ENCODE measurements at regions not wholly inside any gene's neighbourhood (a gene's known extent, or its start where the extent isn't known, plus 50 kb on each side); places are given as distances from the start of the nearest gene placed in this dataset.

DNA sequence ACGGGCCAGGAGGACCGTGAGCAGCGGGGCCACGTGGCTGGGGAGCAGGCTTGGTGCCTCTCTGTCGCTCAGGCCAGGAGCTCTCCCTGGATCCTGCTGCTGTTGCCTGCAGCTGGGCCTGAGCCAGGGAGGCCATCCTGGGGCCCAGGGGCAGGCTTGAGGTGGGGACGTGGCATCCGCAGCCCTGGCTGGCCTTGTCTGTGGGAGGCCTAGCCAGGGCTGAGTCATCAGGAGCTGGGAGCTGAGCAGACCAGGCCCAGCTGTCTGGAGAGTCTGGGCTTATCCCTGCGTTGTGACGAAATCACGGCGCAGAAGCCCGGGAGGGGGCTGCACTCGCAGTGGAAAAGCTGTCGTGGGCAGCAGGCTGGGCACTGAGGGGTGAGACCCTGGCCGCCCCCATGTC is 138.8 kb upstream of the COL5A1 start:
- ATAC-seq: no peak

DNA sequence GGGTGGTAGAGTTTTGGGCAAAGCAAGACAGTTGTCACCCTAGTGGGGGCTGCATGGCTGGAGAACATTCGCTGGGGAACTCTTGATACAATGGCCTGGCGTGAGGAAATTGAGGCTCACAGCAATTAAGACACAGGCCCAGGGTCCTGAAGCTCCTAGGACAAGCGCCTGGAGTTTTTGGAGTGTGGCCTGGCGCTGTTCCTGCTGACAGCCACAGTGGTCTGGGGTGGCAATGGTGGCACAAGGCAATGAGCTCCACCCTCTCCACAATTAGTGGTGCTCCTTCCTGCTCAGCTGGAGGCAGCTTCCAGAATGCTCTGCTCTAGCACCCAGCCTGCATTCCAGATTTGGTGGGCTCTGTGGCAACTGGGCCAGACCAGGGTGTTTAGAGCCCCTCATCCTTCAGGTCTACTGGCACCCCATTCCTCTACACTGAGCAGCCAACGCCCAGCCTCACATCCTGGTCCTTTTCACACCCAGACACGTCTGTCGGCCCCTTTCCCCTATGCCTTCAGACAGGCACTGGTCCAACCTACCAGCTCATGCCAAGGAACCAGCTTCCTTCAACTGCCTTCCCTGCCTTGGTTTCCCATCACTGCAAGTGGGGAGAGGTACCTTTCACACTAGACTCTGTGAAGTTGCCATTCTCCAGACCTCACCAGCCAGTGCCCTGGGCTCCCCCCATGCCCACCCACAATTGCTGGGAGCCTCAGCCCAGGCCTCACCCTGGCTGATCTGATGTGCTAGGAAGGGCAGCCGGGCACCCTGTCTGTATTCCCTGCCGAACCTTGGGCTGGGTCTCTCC is 138.1 kb upstream of the COL5A1 start:
- ATAC-seq: no peak

DNA sequence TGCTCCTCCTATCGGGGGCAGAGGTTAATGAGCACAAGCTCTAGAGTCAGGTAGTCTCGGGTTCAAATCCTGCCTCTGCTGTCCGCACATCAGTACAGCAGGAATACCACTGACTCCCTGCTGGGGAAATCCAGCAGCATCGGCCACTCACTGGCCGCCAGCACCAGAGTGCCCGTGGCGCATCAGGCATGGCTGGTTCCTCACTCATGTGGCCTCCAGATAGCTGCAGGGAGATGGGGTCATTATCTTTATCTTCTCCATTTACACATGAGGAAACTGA is 137.6 kb upstream of the COL5A1 start:
- ATAC-seq: no peak

DNA sequence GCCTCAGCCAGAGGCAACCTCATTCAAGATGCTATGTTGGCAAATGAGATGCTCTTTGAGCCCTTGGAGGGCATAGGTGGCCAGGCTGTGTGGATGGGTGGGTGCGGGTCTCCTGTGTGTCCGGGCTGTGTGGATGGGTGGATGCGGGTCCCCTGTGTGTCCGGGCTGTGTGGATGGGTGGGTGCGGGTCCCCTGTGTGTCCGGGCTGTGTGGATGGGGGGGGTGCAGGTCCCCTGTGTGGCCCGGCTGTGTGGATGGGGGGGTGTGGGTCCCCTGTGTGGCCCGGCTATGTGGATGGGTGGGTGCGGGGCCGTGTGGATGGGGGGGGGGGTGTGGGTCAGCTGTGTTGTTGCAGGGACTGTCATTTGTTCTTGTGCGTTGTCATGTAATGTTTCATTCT is 136.6 kb upstream of the COL5A1 start:
- ATAC-seq: no peak

- no peak for ATAC-seq
Observed at GRCh38 chr9:134509281-134509680, 132.3 kb upstream of the COL5A1 start.

GRCh38 chr9:134509817-134510216 is 131.8 kb upstream of the COL5A1 start:
- ATAC-seq: no peak

GRCh38 chr9:134514503-134514902 is 127.1 kb upstream of the COL5A1 start:
- no peak for ATAC-seq

DNA sequence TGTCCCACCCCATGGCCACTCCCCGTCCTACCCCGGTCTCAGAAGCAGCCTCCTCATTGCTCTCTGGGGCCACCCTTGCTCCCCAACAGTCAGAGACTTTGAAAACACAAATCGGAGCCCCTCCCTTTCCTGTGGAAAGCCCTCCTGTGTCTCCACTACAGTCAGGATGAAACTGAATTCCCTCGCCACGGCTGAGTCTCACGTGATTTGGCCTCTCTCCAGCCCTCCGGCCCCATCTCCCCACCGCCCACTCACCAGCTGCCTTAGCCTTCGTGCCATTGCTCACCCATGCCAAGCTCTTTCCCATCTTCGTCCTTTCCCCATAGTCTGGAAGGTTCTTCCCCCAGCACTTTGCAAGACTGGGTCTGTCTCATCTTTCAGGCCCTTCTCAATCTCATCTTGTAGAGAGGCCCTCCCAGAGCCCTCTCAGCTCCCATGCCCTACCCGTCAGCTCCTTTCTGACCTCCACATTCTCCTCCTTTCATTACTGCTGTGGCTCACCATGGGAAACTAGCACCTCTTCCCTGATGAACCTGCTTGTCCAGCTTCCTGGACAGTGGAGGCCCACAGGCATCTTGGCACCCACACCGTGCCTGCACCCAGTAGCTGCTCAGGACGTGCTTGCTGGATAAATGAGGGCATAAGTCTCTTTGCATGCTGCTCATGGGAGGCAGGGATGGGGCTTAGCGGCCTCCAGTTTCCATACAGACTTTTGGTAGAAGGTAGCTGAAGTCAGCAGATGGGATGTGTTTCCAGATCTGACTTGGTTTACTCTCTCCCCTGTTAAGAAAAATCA is 126.4 kb upstream of the COL5A1 start:
- ATAC-seq: no peak

DNA sequence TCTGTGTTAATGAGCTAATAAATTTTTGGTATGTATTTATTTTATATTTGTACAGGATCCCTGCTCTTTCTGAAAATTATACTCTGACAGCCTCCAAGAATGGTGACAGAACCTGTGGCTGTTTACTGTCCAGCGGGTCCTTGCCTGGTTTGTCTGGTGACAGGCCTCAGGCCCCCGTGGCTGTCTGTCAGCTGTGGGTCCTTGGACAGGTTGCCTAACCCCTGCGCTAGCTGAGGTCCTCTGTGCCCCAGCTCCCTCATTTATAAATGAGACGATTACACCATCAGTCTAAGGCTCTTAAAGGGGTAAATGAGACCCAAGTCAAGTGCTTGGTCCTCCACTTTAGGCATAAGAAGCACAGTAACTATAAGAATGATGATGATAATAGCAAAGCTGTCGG is 125.1 kb upstream of the COL5A1 start:
- ATAC-seq: no peak

DNA sequence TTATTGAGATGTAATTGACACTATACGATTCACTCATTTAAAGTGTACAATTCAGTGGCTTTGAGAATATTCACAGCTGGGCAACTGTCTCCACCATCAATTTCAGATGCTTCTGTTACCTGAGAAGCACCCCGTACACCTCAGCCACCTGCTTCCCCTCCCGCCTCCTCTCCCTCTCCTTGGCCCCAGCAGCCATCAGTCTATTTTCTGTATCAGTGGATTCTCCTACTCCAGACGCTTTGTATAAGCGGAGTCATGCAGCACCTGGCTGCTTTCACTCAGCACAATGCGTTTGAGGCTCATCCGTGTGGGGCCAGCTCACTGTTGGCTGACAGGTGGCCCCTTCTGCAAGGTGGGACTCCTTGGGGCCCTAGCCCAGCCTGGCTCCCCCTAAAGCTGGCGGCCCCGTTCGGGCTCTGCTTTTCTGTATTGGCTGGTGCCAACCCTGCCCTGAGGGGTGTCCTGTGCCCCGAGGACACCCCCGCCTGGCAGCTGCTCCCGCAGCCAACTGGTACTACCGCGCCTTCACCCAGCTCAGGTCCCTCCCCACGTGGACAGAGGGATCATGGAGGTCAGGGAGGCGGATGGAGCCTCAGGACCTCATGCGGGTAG is 124.4 kb upstream of the COL5A1 start:
- no peak for ATAC-seq

DNA sequence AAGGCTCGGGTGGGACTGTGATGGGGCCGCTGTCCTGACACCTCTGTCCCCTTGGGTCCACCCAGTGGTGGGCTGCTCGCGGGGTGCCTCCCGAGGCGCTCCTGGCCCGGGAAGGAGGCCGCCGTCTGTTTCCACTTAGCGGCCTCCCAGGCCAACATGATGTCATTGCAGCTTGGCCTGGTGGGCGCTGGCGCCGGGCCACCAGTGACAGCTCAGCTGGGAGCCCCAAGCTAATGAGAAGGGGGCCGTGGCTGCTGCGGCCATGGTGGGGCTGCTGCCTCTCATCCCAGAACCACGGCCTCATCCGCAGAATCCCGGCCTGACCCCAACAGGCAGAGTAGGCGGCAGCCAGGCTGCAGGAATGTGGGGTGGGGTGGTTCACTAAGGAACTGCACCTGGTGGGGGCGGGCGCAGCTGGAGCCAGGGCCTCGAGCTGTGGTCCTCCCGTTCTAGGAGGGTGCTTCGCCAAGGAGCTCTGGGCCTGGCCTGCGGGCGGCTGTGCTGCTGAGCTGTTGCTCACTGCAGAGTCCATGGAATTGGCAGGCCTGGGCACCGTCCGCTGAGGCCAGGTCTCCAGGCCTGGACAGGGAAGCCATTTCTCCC is 123.5 kb upstream of the COL5A1 start:
- ATAC-seq: no peak

DNA sequence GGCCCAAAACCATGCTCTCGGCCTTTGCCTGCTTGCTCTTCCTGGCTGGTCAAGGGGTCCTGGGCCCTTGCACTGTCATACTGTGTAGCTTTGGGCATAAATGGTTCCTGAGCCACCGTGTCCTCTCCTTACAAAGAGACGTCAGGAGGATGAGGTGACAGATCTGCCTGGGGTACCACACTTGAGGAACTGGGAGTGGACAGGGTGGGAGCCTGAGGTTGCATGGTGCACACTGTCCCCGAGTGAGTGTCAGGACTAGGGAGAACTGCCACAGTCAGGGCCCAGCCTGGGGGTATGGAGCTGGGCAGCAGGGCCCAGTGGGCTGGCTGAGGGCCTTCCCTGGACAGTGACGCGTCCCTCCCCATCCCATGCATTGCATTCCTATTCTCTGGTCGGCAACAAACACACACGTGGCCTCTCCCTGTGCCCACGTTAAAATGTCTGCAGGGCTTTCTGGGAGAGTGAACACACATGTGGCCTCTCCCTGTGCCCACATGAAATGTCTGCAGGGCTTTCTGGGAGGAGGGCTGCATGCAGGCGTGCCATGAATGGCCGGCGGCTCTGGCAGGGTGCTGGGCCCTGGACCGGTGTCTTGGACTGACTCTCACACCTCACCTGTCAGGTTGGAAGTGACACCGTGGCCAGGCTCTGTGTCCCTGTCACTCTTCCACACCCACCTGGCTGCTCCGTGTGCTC is 122.1 kb upstream of the COL5A1 start:
- no peak for ATAC-seq

DNA sequence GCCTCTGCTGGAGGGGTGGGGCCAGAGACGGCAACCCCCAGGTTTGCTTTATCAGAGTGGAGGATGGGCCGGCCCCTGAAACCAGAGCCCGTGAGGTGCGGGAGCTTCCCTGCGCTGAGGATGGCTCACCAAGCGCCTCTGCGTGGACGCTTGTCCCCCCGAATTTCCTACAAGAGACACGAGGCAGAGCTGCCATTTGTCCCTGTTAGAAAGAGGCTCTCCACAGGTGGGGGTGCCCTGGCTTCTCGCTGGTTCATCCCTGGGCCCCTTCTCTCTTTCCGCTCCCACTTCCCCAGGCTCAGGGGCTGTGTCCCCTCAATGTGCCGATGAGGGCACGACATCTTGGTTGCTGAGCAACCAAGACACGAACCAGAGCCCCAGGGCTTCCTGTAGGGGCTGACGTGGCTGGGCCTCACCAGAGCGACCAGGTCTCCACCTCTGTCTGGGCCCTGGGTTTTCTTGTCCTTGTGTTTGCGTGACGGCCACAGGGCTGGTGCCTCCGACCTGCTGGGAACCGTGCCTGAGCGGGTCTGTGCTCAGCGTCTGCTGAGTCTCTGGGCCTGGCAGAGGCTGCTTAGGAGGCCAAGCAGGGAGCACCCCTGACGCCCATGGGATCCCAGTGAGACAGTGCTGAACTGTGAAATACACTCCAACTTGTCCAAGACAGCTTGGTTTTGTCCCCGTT is 119.6 kb upstream of the COL5A1 start:
- ATAC-seq: no peak

GRCh38 chr9:134522502-134522848 is 119.1 kb upstream of the COL5A1 start:
- no peak for ATAC-seq

- no peak for ATAC-seq
Observed at GRCh38 chr9:134522976-134523375, 118.6 kb upstream of the COL5A1 start.

GRCh38 chr9:134525070-134525815 is 116.4 kb upstream of the COL5A1 start:
- no peak for ATAC-seq

DNA sequence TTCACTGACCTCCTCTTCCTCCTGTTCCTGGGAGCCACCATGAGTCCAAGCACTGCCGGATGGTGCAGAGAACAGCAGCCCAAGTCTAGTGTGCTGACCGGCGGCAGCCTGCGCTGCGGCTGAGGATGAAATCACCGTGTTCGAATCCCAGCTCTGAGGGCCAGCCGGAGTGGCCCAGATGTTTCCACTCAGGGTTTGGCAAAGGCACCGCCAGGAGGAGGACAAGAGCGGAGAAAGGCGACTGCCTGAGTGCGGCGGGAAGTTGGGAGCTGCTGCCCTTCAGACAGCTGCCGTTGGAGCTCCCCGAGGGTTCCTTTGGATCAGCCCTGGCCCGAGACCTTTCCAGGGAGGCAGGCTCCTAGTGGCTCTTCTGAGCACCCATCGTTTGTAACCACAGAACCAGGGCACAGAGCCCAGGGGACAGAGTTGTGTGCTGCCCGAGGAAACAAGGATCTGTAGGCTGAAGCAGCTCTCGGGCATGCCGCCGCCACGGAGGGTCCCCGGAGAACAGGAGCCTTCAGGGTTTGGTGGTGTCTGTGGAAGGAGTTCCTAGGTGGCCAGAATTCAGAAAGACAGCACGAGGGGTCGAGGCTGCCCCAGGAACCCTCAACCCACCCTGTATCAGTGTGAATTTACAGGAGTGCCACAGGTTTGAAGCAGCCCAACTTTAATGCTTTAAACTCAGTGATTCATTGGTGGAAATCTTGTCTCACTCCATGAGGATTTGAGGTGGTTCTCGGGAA is 115.6 kb upstream of the COL5A1 start:
- no peak for ATAC-seq

- ATAC-seq: no peak
Observed at GRCh38 chr9:134526584-134527477, 114.8 kb upstream of the COL5A1 start.

DNA sequence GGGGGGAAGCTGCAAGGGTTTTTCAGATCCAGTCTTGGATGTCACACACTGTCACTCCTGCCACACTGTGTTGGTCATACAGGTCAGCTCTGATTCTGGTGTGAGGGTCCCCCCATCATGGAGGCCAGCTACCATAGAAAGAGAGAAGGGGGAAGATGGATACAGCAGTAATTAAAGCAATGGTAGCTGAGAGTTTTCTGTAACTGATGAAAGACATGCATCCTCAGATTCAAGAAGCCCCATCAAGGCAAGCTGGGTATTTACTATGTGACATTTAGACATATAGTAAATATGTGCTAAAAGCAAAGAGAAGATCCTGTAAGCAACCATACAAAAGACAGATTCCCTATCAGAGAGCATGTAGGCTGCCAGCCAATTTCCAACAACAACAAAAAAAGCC is 110.9 kb upstream of the COL5A1 start:
- ATAC-seq: no peak
